ENCODE measurements at regions not wholly inside any gene's neighbourhood (a gene's known extent, or its start where the extent isn't known, plus 50 kb on each side); places are given as distances from the start of the nearest gene placed in this dataset.

DNA sequence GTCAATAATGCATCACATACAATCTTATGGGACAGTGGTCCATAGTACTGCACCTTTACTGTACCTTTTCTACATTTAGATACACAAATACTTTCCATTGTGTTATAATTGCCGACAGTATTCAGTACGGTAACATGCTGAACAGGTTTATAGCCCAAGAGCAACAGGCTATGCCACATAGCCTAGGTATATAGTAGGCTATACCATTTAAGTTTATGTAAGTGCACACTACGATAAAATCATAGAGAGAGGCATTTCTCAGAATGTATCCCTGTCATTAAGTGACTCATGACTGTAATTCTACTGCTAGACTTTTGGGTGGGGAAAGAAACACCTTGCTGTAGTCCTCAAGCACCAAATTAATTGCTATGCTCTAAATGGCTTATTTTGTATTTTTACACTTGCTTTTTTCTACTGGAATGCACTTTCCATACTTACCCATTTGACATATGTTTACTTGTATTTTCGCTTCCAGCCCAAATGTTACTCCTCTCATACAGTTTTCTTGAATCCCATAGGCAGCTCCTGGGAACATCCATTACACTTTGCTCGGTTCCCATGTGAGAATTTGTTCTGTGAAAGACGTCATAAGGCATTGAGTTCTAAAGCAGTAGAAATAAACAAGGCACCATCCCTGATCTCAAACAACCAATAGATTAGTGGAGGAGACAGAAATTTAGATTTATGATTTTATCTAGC is 714.0 kb upstream of the ID2 start:
- H3K36me3 Mint-ChIP-seq (ENCODE audit: low read depth), result no peaks in the 10 kb centered on the region
- H3K27me3 Mint-ChIP-seq (ENCODE audit: insufficient read depth), result peaks cover 1% of the 10 kb centered on the region
- no peaks in the 10 kb centered on the region for H3K27me3 ChIP-seq (ENCODE audit: control insufficient read depth, insufficient read depth, low read length, poor library complexity, severe bottlenecking)
- no peak overlapping the region for H3K9ac ChIP-seq (ENCODE audit: extremely low read depth, low read length, poor library complexity, severe bottlenecking)
- H3K9me3 Mint-ChIP-seq, result no peaks in the 10 kb centered on the region
- no peak overlapping the region for H3K4me3 ChIP-seq (ENCODE audit: low read length)
- no peak overlapping the region for H3K4me3 Mint-ChIP-seq
- no peaks in the 10 kb centered on the region for H3K4me1 Mint-ChIP-seq
- TF ChIP-seq, protein P1, sequence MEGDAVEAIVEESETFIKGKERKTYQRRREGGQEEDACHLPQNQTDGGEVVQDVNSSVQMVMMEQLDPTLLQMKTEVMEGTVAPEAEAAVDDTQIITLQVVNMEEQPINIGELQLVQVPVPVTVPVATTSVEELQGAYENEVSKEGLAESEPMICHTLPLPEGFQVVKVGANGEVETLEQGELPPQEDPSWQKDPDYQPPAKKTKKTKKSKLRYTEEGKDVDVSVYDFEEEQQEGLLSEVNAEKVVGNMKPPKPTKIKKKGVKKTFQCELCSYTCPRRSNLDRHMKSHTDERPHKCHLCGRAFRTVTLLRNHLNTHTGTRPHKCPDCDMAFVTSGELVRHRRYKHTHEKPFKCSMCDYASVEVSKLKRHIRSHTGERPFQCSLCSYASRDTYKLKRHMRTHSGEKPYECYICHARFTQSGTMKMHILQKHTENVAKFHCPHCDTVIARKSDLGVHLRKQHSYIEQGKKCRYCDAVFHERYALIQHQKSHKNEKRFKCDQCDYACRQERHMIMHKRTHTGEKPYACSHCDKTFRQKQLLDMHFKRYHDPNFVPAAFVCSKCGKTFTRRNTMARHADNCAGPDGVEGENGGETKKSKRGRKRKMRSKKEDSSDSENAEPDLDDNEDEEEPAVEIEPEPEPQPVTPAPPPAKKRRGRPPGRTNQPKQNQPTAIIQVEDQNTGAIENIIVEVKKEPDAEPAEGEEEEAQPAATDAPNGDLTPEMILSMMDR (conservative IDR thresholded peaks at IDR 0.05), result no peak
- 98 to 100% methylated on average over 6 of the region's 6 CpGs for WGBS, 2 experiments (ENCODE audit: insufficient coverage in 1 of 2, insufficient read length in 1 of 2)
- DNase-seq, result no peak
- no peaks in the 10 kb centered on the region for H3K9me3 ChIP-seq (ENCODE audit: control insufficient read depth, low read length)
- H3K27ac Mint-ChIP-seq, result no peak overlapping the region
- H3K36me3 ChIP-seq (ENCODE audit: control insufficient read depth, insufficient read depth, low read length), result no peaks in the 10 kb centered on the region
- H3K4me1 ChIP-seq (ENCODE audit: control insufficient read depth, insufficient read depth, low read length), result no peaks in the 10 kb centered on the region
- no peak overlapping the region for H3K27ac ChIP-seq (ENCODE audit: low read depth, low read length)

DNA sequence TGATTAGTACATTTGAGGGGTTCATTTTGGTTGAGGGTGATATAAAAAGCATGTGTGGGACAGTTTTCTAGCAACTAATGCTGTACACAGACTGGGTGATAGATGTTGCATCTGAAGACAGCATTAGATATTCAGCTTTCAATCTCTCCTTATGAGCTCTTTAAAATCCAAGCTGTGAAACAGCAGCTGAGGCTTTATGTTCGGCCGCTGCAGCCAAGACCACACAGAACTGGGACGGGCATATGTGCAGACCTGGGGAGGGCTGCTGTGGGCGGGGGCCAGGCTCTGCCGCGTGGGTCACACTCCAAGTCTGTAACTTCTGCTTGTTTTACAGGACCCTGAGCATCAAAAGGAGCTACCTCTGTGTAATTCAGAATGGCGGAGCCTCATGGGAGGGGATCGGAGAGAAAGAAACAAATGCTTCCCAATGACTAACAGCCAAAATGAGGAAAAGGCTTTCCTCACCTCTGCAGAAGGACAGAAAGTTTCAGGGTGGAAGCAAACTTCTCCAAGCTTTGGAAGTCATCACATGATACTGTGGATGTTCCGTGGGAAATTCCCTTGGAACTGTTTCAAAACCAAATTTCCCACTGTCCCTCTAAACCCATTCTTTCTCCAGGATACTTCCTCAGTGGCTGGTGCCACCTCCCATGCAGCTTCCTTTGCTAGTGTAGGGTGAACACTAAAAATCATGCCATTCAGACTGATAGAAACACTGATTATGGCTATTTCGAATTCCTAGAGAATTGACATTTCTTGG is 711.9 kb upstream of the ID2 start:
- H3K36me3 Mint-ChIP-seq (ENCODE audit: low read depth), result no peaks in the 10 kb centered on the region
- TF ChIP-seq, protein P1 (conservative IDR thresholded peaks at IDR 0.05), result no peak
- no peaks in the 10 kb centered on the region for H3K36me3 ChIP-seq (ENCODE audit: control insufficient read depth, insufficient read depth, low read length)
- 91 to 95% methylated on average over 5 to 10 of the region's 10 CpGs for WGBS, 2 experiments (ENCODE audit: insufficient coverage in 1 of 2, insufficient read length in 1 of 2)
- H3K4me3 ChIP-seq (ENCODE audit: low read length), result no peak overlapping the region
- no peaks in the 10 kb centered on the region for H3K9me3 Mint-ChIP-seq
- H3K9ac ChIP-seq (ENCODE audit: extremely low read depth, low read length, poor library complexity, severe bottlenecking), result no peak overlapping the region
- no peaks in the 10 kb centered on the region for H3K9me3 ChIP-seq (ENCODE audit: control insufficient read depth, low read length)
- H3K27me3 Mint-ChIP-seq (ENCODE audit: insufficient read depth), result peaks cover 1% of the 10 kb centered on the region
- H3K27ac ChIP-seq (ENCODE audit: low read depth, low read length), result no peak overlapping the region
- no peak overlapping the region for H3K27ac Mint-ChIP-seq
- no peak for DNase-seq
- no peaks in the 10 kb centered on the region for H3K4me1 ChIP-seq (ENCODE audit: control insufficient read depth, insufficient read depth, low read length)
- H3K4me1 Mint-ChIP-seq, result no peaks in the 10 kb centered on the region
- no peak overlapping the region for H3K4me3 Mint-ChIP-seq
- H3K27me3 ChIP-seq (ENCODE audit: control insufficient read depth, insufficient read depth, low read length, poor library complexity, severe bottlenecking), result no peaks in the 10 kb centered on the region

DNA sequence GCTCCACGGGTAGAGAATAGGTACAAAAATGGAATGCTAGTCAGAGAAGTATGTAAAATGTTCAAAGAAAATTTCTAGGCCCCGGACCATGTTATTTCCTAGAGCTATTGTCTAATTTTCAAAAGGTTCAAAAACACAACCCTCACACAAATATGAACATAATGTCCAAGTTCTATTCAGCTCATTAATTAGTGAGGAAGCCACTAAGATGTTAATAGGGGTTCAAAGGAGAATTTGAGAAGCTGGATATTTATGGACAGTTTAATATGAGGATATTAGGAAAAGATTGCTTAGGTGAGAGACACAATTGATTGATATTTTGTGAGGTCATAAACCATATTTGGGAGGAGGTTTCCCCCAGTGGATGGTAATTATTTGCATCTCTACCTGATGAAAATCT is 710.6 kb upstream of the ID2 start:
- no peaks in the 10 kb centered on the region for H3K36me3 Mint-ChIP-seq (ENCODE audit: low read depth)
- H3K4me3 ChIP-seq (ENCODE audit: low read length), result no peak overlapping the region
- no peaks in the 10 kb centered on the region for H3K9me3 ChIP-seq (ENCODE audit: control insufficient read depth, low read length)
- peaks cover 1% of the 10 kb centered on the region for H3K27me3 Mint-ChIP-seq (ENCODE audit: insufficient read depth)
- no peak overlapping the region for H3K4me3 Mint-ChIP-seq
- no peak overlapping the region for H3K27ac Mint-ChIP-seq
- no peak for DNase-seq
- H3K9me3 Mint-ChIP-seq, result no peaks in the 10 kb centered on the region
- no peaks in the 10 kb centered on the region for H3K36me3 ChIP-seq (ENCODE audit: control insufficient read depth, insufficient read depth, low read length)
- no peaks in the 10 kb centered on the region for H3K4me1 Mint-ChIP-seq
- no peaks in the 10 kb centered on the region for H3K27me3 ChIP-seq (ENCODE audit: control insufficient read depth, insufficient read depth, low read length, poor library complexity, severe bottlenecking)
- no peak overlapping the region for H3K27ac ChIP-seq (ENCODE audit: low read depth, low read length)
- H3K9ac ChIP-seq (ENCODE audit: extremely low read depth, low read length, poor library complexity, severe bottlenecking), result no peak overlapping the region
- no peaks in the 10 kb centered on the region for H3K4me1 ChIP-seq (ENCODE audit: control insufficient read depth, insufficient read depth, low read length)
- 82 to 83% methylated on average over 1 to 2 of the region's 2 CpGs for WGBS, 2 experiments (ENCODE audit: insufficient coverage in 1 of 2, insufficient read length in 1 of 2)
- TF ChIP-seq, protein P1 (conservative IDR thresholded peaks at IDR 0.05), result no peak

Measured in endodermal cell (in vitro differentiated cells).